ENCODE measurements at regions not wholly inside any gene's neighbourhood (a gene's known extent, or its start where the extent isn't known, plus 50 kb on each side); places are given as distances from the start of the nearest gene placed in this dataset.

DNA sequence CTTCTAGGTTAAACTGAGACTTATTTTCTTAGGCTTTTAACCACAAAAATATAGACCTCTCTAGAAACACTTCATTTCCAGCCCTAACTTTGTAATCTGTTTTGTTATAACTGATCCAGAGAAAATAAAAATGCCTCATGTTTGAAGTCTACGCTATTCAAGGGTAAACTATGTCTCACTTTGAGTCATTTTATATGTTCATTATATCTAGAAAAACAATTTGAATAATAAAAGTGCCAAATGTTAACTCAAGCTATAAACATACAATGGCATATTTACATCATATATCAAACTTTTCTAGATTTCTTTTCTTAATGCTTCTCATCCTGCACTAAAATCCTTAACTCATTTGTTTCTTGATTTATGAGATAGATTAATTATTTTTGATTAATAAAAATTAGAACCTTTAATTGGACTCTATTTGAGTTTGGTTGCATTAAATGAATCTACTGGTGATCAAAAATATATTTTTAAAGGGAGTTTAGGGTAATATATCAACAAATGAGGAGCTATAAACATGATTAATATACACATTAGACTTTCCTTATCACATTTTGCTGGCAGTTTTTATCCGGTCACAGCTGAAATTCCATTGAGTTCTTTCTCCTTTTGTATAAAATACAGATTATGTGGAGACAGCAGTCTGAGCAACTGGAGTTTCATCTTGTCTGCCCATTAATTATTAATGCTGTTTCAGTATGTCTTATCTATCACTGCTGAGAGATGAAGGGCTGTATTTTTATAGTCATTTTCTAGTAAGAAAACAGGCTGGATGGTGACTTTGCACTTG lies 246.5 kb downstream of the TBX18 start:
- no peaks in the 10 kb centered on the region for H3K27me3 Mint-ChIP-seq (ENCODE audit: insufficient read depth, low read depth, poor library complexity)
- no peak overlapping the region for H3K27ac Mint-ChIP-seq
- peaks cover 8% of the 10 kb centered on the region; the same call in 2 of the 3 replicates for H3K4me1 Mint-ChIP-seq

DNA sequence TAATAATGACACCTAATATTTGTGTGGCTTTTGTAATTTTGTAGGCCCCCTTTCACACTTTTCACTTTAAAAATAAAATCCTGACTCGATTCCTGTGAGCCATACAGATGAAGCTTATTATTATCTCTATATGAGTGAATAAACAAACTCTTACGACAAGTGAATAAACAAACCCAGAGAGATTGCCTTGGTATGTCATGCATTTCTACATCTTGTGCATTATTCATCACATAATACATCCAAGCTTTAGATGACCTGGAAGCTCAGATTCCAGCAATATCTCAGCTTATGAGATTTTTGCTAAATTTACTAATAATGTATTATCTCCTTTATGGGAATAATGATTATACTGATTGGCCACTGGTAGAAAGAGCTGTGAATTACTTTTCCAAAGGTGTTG lies 248.2 kb downstream of the TBX18 start:
- Histone ChIP-seq H4K20me1 (replicated peaks; ENCODE audit: insufficient read depth) (no peaks in the 10 kb centered on the region), H3K4me3 (no peak overlapping the region), H3K9me2 (ENCODE audit: insufficient read depth) (no peaks in the 10 kb centered on the region), H3K27me3 (ENCODE audit: insufficient read depth) (no peaks in the 10 kb centered on the region), H3K27ac (ENCODE audit: low read depth) (no peak overlapping the region), H2AFZ (no peak overlapping the region), H3K4me1 (ENCODE audit: insufficient read depth) (peaks cover 4% of the 10 kb centered on the region; the same call in 1 of the 2 replicates), H3F3A (replicated peaks; ENCODE audit: low read depth) (no peaks in the 10 kb centered on the region), H3K4me2 (no peak overlapping the region), H3K36me3 (ENCODE audit: insufficient read depth) (no peaks in the 10 kb centered on the region), H3K79me2 (replicated peaks; ENCODE audit: insufficient read depth) (no peaks in the 10 kb centered on the region)
- Mint-ChIP-seq H3K4me3 (no peak overlapping the region), H3K36me3 (ENCODE audit: low read depth) (no peaks in the 10 kb centered on the region), H3K27ac (no peak overlapping the region), H3K27me3 (ENCODE audit: insufficient read depth, low read depth, poor library complexity) (peaks cover 2% of the 10 kb centered on the region), H3K9me3 (no peaks in the 10 kb centered on the region), H3K4me1 (peaks cover 8% of the 10 kb centered on the region; the same call in 2 of the 3 replicates)
- DNase-seq (ENCODE audit: low spot score) (no peak), ATAC-seq (no peak)
- TF ChIP-seq STAT1 (IDR thresholded peaks at IDR 0.05; ENCODE audit: unreplicated experiment): no peak
- TF ChIP-seq EZH2 (IDR thresholded peaks at IDR 0.05; ENCODE audit: low read depth, unreplicated experiment): no peak
- TF ChIP-seq CREB1 (CRISPR knock-in tag; IDR thresholded peaks at IDR 0.05; ENCODE audit: low read depth): no peak
- TF ChIP-seq JUNB (IDR thresholded peaks at IDR 0.05; ENCODE audit: unreplicated experiment): no peak
- TF ChIP-seq, protein P1, sequence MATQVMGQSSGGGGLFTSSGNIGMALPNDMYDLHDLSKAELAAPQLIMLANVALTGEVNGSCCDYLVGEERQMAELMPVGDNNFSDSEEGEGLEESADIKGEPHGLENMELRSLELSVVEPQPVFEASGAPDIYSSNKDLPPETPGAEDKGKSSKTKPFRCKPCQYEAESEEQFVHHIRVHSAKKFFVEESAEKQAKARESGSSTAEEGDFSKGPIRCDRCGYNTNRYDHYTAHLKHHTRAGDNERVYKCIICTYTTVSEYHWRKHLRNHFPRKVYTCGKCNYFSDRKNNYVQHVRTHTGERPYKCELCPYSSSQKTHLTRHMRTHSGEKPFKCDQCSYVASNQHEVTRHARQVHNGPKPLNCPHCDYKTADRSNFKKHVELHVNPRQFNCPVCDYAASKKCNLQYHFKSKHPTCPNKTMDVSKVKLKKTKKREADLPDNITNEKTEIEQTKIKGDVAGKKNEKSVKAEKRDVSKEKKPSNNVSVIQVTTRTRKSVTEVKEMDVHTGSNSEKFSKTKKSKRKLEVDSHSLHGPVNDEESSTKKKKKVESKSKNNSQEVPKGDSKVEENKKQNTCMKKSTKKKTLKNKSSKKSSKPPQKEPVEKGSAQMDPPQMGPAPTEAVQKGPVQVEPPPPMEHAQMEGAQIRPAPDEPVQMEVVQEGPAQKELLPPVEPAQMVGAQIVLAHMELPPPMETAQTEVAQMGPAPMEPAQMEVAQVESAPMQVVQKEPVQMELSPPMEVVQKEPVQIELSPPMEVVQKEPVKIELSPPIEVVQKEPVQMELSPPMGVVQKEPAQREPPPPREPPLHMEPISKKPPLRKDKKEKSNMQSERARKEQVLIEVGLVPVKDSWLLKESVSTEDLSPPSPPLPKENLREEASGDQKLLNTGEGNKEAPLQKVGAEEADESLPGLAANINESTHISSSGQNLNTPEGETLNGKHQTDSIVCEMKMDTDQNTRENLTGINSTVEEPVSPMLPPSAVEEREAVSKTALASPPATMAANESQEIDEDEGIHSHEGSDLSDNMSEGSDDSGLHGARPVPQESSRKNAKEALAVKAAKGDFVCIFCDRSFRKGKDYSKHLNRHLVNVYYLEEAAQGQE (IDR thresholded peaks at IDR 0.05; ENCODE audit: unreplicated experiment): no peak
- TF ChIP-seq, protein P2, sequence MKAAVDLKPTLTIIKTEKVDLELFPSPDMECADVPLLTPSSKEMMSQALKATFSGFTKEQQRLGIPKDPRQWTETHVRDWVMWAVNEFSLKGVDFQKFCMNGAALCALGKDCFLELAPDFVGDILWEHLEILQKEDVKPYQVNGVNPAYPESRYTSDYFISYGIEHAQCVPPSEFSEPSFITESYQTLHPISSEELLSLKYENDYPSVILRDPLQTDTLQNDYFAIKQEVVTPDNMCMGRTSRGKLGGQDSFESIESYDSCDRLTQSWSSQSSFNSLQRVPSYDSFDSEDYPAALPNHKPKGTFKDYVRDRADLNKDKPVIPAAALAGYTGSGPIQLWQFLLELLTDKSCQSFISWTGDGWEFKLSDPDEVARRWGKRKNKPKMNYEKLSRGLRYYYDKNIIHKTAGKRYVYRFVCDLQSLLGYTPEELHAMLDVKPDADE (IDR thresholded peaks at IDR 0.05): no peak

More for the DNA sequence above, 246.5 kb downstream of the TBX18 start:
- no peaks in the 10 kb centered on the region for H4K20me1 ChIP-seq (replicated peaks; ENCODE audit: insufficient read depth)
- ATAC-seq (no peak), DNase-seq (ENCODE audit: low spot score) (no peak)
- no peak overlapping the region for H3K4me2 ChIP-seq
- H3K4me3 ChIP-seq: no peak overlapping the region
- no peak overlapping the region for H3K27ac ChIP-seq (ENCODE audit: low read depth)
- Mint-ChIP-seq H3K36me3 (ENCODE audit: low read depth) (no peaks in the 10 kb centered on the region), H3K9me3 (no peaks in the 10 kb centered on the region), H3K4me3 (no peak overlapping the region)
- H3K9me2 ChIP-seq (ENCODE audit: insufficient read depth): no peaks in the 10 kb centered on the region
- H3K27me3 ChIP-seq (ENCODE audit: insufficient read depth): no peaks in the 10 kb centered on the region
- H3F3A ChIP-seq (replicated peaks; ENCODE audit: low read depth): no peaks in the 10 kb centered on the region
- no peak overlapping the region for H2AFZ ChIP-seq
- no peaks in the 10 kb centered on the region for H3K36me3 ChIP-seq (ENCODE audit: insufficient read depth)
- H3K79me2 ChIP-seq (replicated peaks; ENCODE audit: insufficient read depth): no peaks in the 10 kb centered on the region
- H3K4me1 ChIP-seq (ENCODE audit: insufficient read depth): peaks cover 4% of the 10 kb centered on the region; the same call in 1 of the 2 replicates
- no peak for TF ChIP-seq NANOG (IDR thresholded peaks at IDR 0.05; ENCODE audit: borderline replicate concordance)
- TF ChIP-seq, protein P3, sequence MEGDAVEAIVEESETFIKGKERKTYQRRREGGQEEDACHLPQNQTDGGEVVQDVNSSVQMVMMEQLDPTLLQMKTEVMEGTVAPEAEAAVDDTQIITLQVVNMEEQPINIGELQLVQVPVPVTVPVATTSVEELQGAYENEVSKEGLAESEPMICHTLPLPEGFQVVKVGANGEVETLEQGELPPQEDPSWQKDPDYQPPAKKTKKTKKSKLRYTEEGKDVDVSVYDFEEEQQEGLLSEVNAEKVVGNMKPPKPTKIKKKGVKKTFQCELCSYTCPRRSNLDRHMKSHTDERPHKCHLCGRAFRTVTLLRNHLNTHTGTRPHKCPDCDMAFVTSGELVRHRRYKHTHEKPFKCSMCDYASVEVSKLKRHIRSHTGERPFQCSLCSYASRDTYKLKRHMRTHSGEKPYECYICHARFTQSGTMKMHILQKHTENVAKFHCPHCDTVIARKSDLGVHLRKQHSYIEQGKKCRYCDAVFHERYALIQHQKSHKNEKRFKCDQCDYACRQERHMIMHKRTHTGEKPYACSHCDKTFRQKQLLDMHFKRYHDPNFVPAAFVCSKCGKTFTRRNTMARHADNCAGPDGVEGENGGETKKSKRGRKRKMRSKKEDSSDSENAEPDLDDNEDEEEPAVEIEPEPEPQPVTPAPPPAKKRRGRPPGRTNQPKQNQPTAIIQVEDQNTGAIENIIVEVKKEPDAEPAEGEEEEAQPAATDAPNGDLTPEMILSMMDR (conservative IDR thresholded peaks at IDR 0.05; ENCODE audit: low read depth in 2 of 2): no peak
- TF ChIP-seq ZNF114 (CRISPR knock-in tag; IDR thresholded peaks at IDR 0.05): no peak
- no peak for TF ChIP-seq POLR2AphosphoS5 (IDR thresholded peaks at IDR 0.05; ENCODE audit: low read depth)
- no peak for TF ChIP-seq STAT1 (IDR thresholded peaks at IDR 0.05; ENCODE audit: unreplicated experiment)
